Fibroblast of lung (primary cell): ENCODE measurements at regions not wholly inside any gene's neighbourhood (a gene's known extent, or its start where the extent isn't known, plus 50 kb on each side); places are given as distances from the start of the nearest gene placed in this dataset.
A peak's percentile ranks its signal among the peaks of the same experiment; 100 is the strongest.

Experiments used
- DNase-seq, 2 donors: peaks; one replicate each; pipeline versions ENCODE4 v3.0.0 to v3.0.0-alpha.2; 2010; ENCODE audit warnings: low read depth in 2 of 2
- H2AFZ ChIP-seq: 2 replicates; pipeline ENCODE4 v1.5.1; 2012; ENCODE audit warnings: low read length, control low read depth, inconsistent platforms
- H3K27ac ChIP-seq: 2 replicates; pipeline ENCODE4 v1.5.1; 2011; ENCODE audit warnings: low read length, control low read depth; ENCODE audit not compliant: insufficient read depth
- H3K27me3 ChIP-seq: 2 replicates; pipeline ENCODE4 v1.5.1; 2011; ENCODE audit warnings: mild to moderate bottlenecking, low read length; ENCODE audit not compliant: control insufficient read depth, insufficient read depth
- H3K36me3 ChIP-seq: 2 replicates; pipeline ENCODE4 v1.5.1; 2011; ENCODE audit warnings: low read length; ENCODE audit not compliant: control insufficient read depth, insufficient read depth
- H3K4me1 ChIP-seq: 2 replicates; pipeline ENCODE4 v1.5.1; 2011; ENCODE audit warnings: low read length; ENCODE audit not compliant: control insufficient read depth, insufficient read depth; ENCODE audit errors: extremely low read depth
- H3K4me2 ChIP-seq: 2 replicates; pipeline ENCODE4 v1.5.1; 2011; ENCODE audit warnings: low read length, control low read depth; ENCODE audit not compliant: insufficient read depth; ENCODE audit errors: extremely low read depth
- H3K4me3 ChIP-seq, 4 experiments: fragments of 200-600 bp in 1 of 4; sonication (generic) in 1 of 4; replicated peaks in 1 of 4; 2 replicates each; pipeline ENCODE4 v1.5.1; 2011 to 2016; ENCODE audit warnings: low read length in 4 of 4, low read depth in 3 of 4, mild to moderate bottlenecking in 3 of 4, control low read depth in 2 of 4, inconsistent platforms in 1 of 4, mixed read lengths in 1 of 4; ENCODE audit not compliant: insufficient read depth in 1 of 4; ENCODE audit errors: control extremely low read depth in 1 of 4
- H3K79me2 ChIP-seq: 2 replicates; pipeline ENCODE4 v1.5.1; 2012; ENCODE audit warnings: mild to moderate bottlenecking, low read length, inconsistent platforms; ENCODE audit not compliant: control insufficient read depth, insufficient read depth
- H3K9ac ChIP-seq: 2 replicates; pipeline ENCODE4 v1.5.1; 2011; ENCODE audit warnings: mild to moderate bottlenecking, low read length, control low read depth; ENCODE audit not compliant: insufficient read depth
- H3K9me3 ChIP-seq: 2 replicates; pipeline ENCODE4 v1.5.1; 2012; ENCODE audit warnings: low read depth, low read length; ENCODE audit not compliant: control insufficient read depth, insufficient read depth
- H4K20me1 ChIP-seq: 2 replicates; pipeline ENCODE4 v1.5.1; 2011; ENCODE audit warnings: low read length; ENCODE audit not compliant: control insufficient read depth, insufficient read depth; ENCODE audit errors: extremely low read depth
- CTCF ChIP-seq, 2 donors: IDR thresholded peaks in 1 of 2; conservative IDR thresholded peaks in 1 of 2; 1 replicate in 1 of 2; 2 replicates in 1 of 2; pipeline ENCODE4 v1.5.1; 2011 to 2012; ENCODE audit warnings: low read length in 2 of 2, control low read depth in 1 of 2, inconsistent platforms in 1 of 2, low read depth in 1 of 2, mild to moderate bottlenecking in 1 of 2
- EZH2 ChIP-seq: IDR thresholded peaks from 2 replicates; pipeline ENCODE4 v1.5.1; 2012; ENCODE audit warnings: low read length, control low read depth, mild to moderate bottlenecking; ENCODE audit errors: missing control alignments

GRCh38 chr3:118635711-118636110 is 398.9 kb downstream of the IGSF11 start:
- Histone ChIP-seq H3K4me2 (no peak overlapping the region), H4K20me1 (no peaks in the 10 kb centered on the region), H3K9ac (no peak overlapping the region), H3K79me2 (no peaks in the 10 kb centered on the region), H3K4me3 (no peak overlapping the region), H3K4me1 (no peaks in the 10 kb centered on the region), H2AFZ (no peak overlapping the region), H3K27me3 (no peaks in the 10 kb centered on the region), H3K36me3 (no peaks in the 10 kb centered on the region), H3K27ac (no peak overlapping the region), H3K9me3 (no peaks in the 10 kb centered on the region)
- TF ChIP-seq EZH2 (no peak), CTCF (conservative IDR thresholded peaks at IDR 0.05 in 1 of 2, IDR thresholded peaks at IDR 0.05 in 1 of 2; ENCODE audit: low read depth in 1 of 2, low read length in 2 of 2) (no peak)
- peak in 1 of 2 donors; percentile 3 for DNase-seq

GRCh38 chr3:118636841-118637240 is 397.8 kb downstream of the IGSF11 start:
- H3K9ac ChIP-seq, result no peak overlapping the region
- H4K20me1 ChIP-seq, result no peaks in the 10 kb centered on the region
- H3K9me3 ChIP-seq, result no peaks in the 10 kb centered on the region
- H3K4me1 ChIP-seq, result no peaks in the 10 kb centered on the region
- no peak overlapping the region for H3K4me3 ChIP-seq
- H2AFZ ChIP-seq, result no peak overlapping the region
- no peak overlapping the region for H3K27ac ChIP-seq
- H3K27me3 ChIP-seq, result no peaks in the 10 kb centered on the region
- H3K36me3 ChIP-seq, result no peaks in the 10 kb centered on the region
- no peaks in the 10 kb centered on the region for H3K79me2 ChIP-seq
- H3K4me2 ChIP-seq, result no peak overlapping the region
- no peak for DNase-seq
- no peak for TF ChIP-seq CTCF (conservative IDR thresholded peaks at IDR 0.05 in 1 of 2, IDR thresholded peaks at IDR 0.05 in 1 of 2; ENCODE audit: low read depth in 1 of 2, low read length in 2 of 2)
- TF ChIP-seq EZH2, result no peak

- Histone ChIP-seq H3K27me3 (no peaks in the 10 kb centered on the region), H3K4me1 (no peaks in the 10 kb centered on the region), H3K36me3 (no peaks in the 10 kb centered on the region), H3K9me3 (no peaks in the 10 kb centered on the region), H3K4me2 (no peak overlapping the region), H3K4me3 (no peak overlapping the region), H2AFZ (no peak overlapping the region), H3K27ac (no peak overlapping the region), H3K79me2 (no peaks in the 10 kb centered on the region), H3K9ac (no peak overlapping the region), H4K20me1 (no peaks in the 10 kb centered on the region)
- no peak for TF ChIP-seq EZH2
- no peak for TF ChIP-seq CTCF (conservative IDR thresholded peaks at IDR 0.05 in 1 of 2, IDR thresholded peaks at IDR 0.05 in 1 of 2; ENCODE audit: low read depth in 1 of 2, low read length in 2 of 2)
- DNase-seq, result no peak
These were observed 396.8 kb downstream of the IGSF11 start for GRCh38 chr3:118637846-118638245.
